ENCODE measurements at regions not wholly inside any gene's neighbourhood (a gene's known extent, or its start where the extent isn't known, plus 50 kb on each side); places are given as distances from the start of the nearest gene placed in this dataset.

DNA sequence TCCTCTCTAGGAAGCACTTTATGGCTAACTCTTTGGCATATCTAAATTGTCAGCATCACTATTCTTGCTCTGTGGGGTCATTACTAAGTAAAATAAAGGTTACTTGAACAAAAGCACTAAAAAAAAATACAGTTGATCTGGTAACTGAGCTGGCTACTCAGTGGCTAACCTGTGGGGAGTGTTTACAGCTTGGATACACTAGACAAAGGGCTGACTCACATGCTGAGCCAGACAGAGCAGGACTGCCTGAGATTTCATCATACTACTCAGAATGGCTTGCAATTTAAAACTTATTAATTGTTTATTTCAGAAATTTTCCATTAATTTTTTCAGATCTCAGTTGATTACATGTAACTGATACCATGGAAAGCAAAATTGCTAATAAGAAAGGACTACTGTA lies 1690.4 kb upstream of the SLC39A10 start:
- no peak overlapping the region for H3K4me2 ChIP-seq (ENCODE audit: insufficient read depth in 1 of 2, low read depth in 2 of 2, low read length in 2 of 2)
- H2BK5ac ChIP-seq (ENCODE audit: low read depth, low read length) = no peak overlapping the region
- H2BK120ac ChIP-seq (replicated peaks; ENCODE audit: low read depth, low read length) = no peak overlapping the region
- no peaks in the 10 kb centered on the region for H3K9me3 ChIP-seq (ENCODE audit: insufficient read depth in 2 of 2, low read depth in 1 of 2, low read length in 1 of 2)
- H4K91ac ChIP-seq (replicated peaks; ENCODE audit: insufficient read length, low read length) = no peak overlapping the region
- no peak overlapping the region for H3K9ac ChIP-seq (replicated peaks in 1 of 4; ENCODE audit: extremely low read depth in 1 of 4, low read depth in 3 of 4, low read length in 3 of 4)
- no peak overlapping the region for H2AK5ac ChIP-seq (ENCODE audit: low read depth, low read length)
- no peak overlapping the region for H3K27ac ChIP-seq (ENCODE audit: low read depth, low read length)
- TF ChIP-seq JUN (IDR thresholded peaks at IDR 0.05; ENCODE audit: low read depth, low read length) = 0 out of 2 replicates have a peak, but pooled peaks have one; percentile 14
- peak; percentile 85 for TF ChIP-seq CEBPB (IDR thresholded peaks at IDR 0.05; ENCODE audit: low read depth, low read length)
- no peak for TF ChIP-seq RAD21 (IDR thresholded peaks at IDR 0.05 in 1 of 2, conservative IDR thresholded peaks at IDR 0.05 in 1 of 2; ENCODE audit: low read depth in 2 of 2, low read length in 2 of 2)
- H2BK15ac ChIP-seq (ENCODE audit: low read length) = no peak overlapping the region
- CTCF ChIA-PET (ENCODE audit: partially characterized antibody) = interaction anchor here (1.2 kb wide), 1 partner anchor 272 kb away, joined by 3 read pairs; no protein-coding TSS in a partner anchor
- H4K20me1 ChIP-seq (replicated peaks in 1 of 2; ENCODE audit: control insufficient read depth in 1 of 2, insufficient read depth in 2 of 2, low read length in 2 of 2) = no peaks in the 10 kb centered on the region
- peak overlapping the region; percentile 62 for H4K5ac ChIP-seq (ENCODE audit: insufficient read length, low read depth, low read length)
- DNase-seq (ENCODE audit: low read depth in 1 of 2, low spot score in 2 of 2) (no peak), FAIRE-seq (no peak)
- H3K56ac ChIP-seq (replicated peaks; ENCODE audit: insufficient read length, low read depth, low read length) = no peak overlapping the region
- no peak overlapping the region for H3K23ac ChIP-seq (ENCODE audit: insufficient read length)
- no peaks in the 10 kb centered on the region for H3K79me1 ChIP-seq (ENCODE audit: low read depth, low read length)
- no peak overlapping the region for H2BK12ac ChIP-seq (ENCODE audit: low read depth, low read length)
- peaks cover 0 to 8% (median 0%) of the 10 kb centered on the region in 4 experiments; a peak in 1 of 7 replicates for H3K4me1 ChIP-seq (replicated peaks in 1 of 4; ENCODE audit: control insufficient read depth in 3 of 4, insufficient read depth in 4 of 4, low read length in 3 of 4)
- H3K4me3 ChIP-seq (ENCODE audit: extremely low read depth in 1 of 4, insufficient read depth in 2 of 4, low read depth in 3 of 4, low read length in 4 of 4) = no peak overlapping the region
- no peak overlapping the region for H3K4ac ChIP-seq (replicated peaks; ENCODE audit: insufficient read length, low read depth, low read length)
- no peak overlapping the region for H4K8ac ChIP-seq (ENCODE audit: extremely low read depth, insufficient read depth, low read length)
- no peak overlapping the region for H3K14ac ChIP-seq (ENCODE audit: insufficient read length)
- no peak overlapping the region for H2BK20ac ChIP-seq (ENCODE audit: low read length)
- H3K27me3 ChIP-seq (replicated peaks in 1 of 4; ENCODE audit: control insufficient read depth in 3 of 4, extremely low read depth in 1 of 4, insufficient read depth in 3 of 4, low read length in 3 of 4) = peaks cover 0 to 1% (median 0%) of the 10 kb centered on the region in 4 experiments; a peak in 1 of 7 replicates
- H3K18ac ChIP-seq (ENCODE audit: extremely low read depth, low read length) = no peak overlapping the region
- H3K23me2 ChIP-seq (ENCODE audit: low read depth, low read length) = no peaks in the 10 kb centered on the region
- H3K79me2 ChIP-seq (ENCODE audit: control insufficient read depth in 1 of 2, insufficient read depth in 2 of 2, low read length in 2 of 2) = no peaks in the 10 kb centered on the region
- POLR2A ChIA-PET (ENCODE audit: partially characterized antibody) = no interaction called here
- H3K36me3 ChIP-seq (ENCODE audit: control insufficient read depth in 2 of 4, insufficient read depth in 4 of 4, low read length in 3 of 4) = no peaks in the 10 kb centered on the region
- H2AFZ ChIP-seq (ENCODE audit: low read length) = no peak overlapping the region
